Activated naive CD4-positive, alpha-beta T cell treated with anti-CD3 and anti-CD28 coated beads, Interleukin-2, amount 50 U/mL, for 72 hours (primary cell): ENCODE measurements at regions not wholly inside any gene's neighbourhood (a gene's known extent, or its start where the extent isn't known, plus 50 kb on each side); places are given as distances from the start of the nearest gene placed in this dataset.

Experiments
- ATAC-seq, 2 donors: fragments of 150-1000 bp; cut with Tn5 transposase; 2 replicates each; pipeline ENCODE4 v1.10.0; 2021; ENCODE audit warnings: mild to moderate bottlenecking in 2 of 2, moderate library complexity in 2 of 2
- DNase-seq, 2 donors: peaks; one replicate each; pipeline ENCODE4 v3.0.0; 2021 to 2022; ENCODE audit warnings: low spot score in 2 of 2
- H3K27ac Mint-ChIP-seq, 2 donors: one replicate each; pipeline ENCODE4 v1.8.0; 2022; ENCODE audit warnings: mild to moderate bottlenecking in 2 of 2, mixed read lengths in 2 of 2
- H3K36me3 Mint-ChIP-seq, 2 donors: one replicate each; pipeline ENCODE4 v1.8.0; 2022; ENCODE audit warnings: mixed read lengths in 2 of 2
- H3K9me3 Mint-ChIP-seq, 2 donors: one replicate each; pipeline ENCODE4 v1.8.0; 2022; ENCODE audit warnings: mixed read lengths in 2 of 2

- no peak for DNase-seq
- H3K9me3 Mint-ChIP-seq, result no peaks in the 10 kb centered on the region
- peak in 1 of 2 donors; percentile 53 for ATAC-seq
- no peak overlapping the region for H3K27ac Mint-ChIP-seq
- H3K36me3 Mint-ChIP-seq, result no peaks in the 10 kb centered on the region
Observed at GRCh38 chr2:151029406-151030157, 232.1 kb downstream of the RBM43 start.

- Mint-ChIP-seq H3K36me3 (no peaks in the 10 kb centered on the region), H3K9me3 (no peaks in the 10 kb centered on the region), H3K27ac (no peak overlapping the region)
- DNase-seq, result no peak
- ATAC-seq, result no peak
Observed at GRCh38 chr2:151028691-151029176, 232.9 kb downstream of the RBM43 start.

- Mint-ChIP-seq H3K9me3 (no peaks in the 10 kb centered on the region), H3K27ac (no peak overlapping the region), H3K36me3 (no peaks in the 10 kb centered on the region)
- DNase-seq (no peak), ATAC-seq (no peak)
Observed at GRCh38 chr2:151027151-151027550, 234.5 kb downstream of the RBM43 start.

GRCh38 chr2:151025816-151026215 lies 235.8 kb downstream of the RBM43 start:
- H3K9me3 Mint-ChIP-seq, result no peaks in the 10 kb centered on the region

GRCh38 chr2:151024696-151025251 lies 236.9 kb downstream of the RBM43 start:
- no peak for ATAC-seq
- no peaks in the 10 kb centered on the region for H3K9me3 Mint-ChIP-seq
- H3K27ac Mint-ChIP-seq, result no peak overlapping the region
- no peaks in the 10 kb centered on the region for H3K36me3 Mint-ChIP-seq
- DNase-seq, result no peak

More at GRCh38 chr2:151025816-151026215, 235.8 kb downstream of the RBM43 start:
- H3K27ac Mint-ChIP-seq, result no peak overlapping the region
- ATAC-seq, result no peak
- DNase-seq, result no peak
- H3K36me3 Mint-ChIP-seq, result no peaks in the 10 kb centered on the region

- Mint-ChIP-seq H3K36me3 (no peaks in the 10 kb centered on the region), H3K9me3 (peaks cover 0 to 5% of the 10 kb centered on the region in 2 donors), H3K27ac (no peak overlapping the region)
- no peak for DNase-seq
- ATAC-seq, result no peak
Observed at GRCh38 chr2:151021747-151022452, 239.8 kb downstream of the RBM43 start.

GRCh38 chr2:151020411-151020810 lies 241.3 kb downstream of the RBM43 start:
- H3K9me3 Mint-ChIP-seq, result peaks cover 0 to 5% of the 10 kb centered on the region in 2 donors
- no peaks in the 10 kb centered on the region for H3K36me3 Mint-ChIP-seq
- DNase-seq (no peak), ATAC-seq (no peak)
- H3K27ac Mint-ChIP-seq, result no peak overlapping the region

GRCh38 chr2:151009437-151010175 lies 252.1 kb downstream of the RBM43 start:
- Mint-ChIP-seq H3K27ac (no peak overlapping the region), H3K36me3 (no peaks in the 10 kb centered on the region), H3K9me3 (peaks cover 0 to 3% of the 10 kb centered on the region in 2 donors)
- ATAC-seq (no peak), DNase-seq (no peak)

GRCh38 chr2:151007365-151007764 lies 254.3 kb downstream of the RBM43 start:
- no peak overlapping the region for H3K27ac Mint-ChIP-seq
- no peaks in the 10 kb centered on the region for H3K36me3 Mint-ChIP-seq
- ATAC-seq (no peak), DNase-seq (no peak)
- peaks cover 0 to 3% of the 10 kb centered on the region in 2 donors for H3K9me3 Mint-ChIP-seq

- Mint-ChIP-seq H3K27ac (no peak overlapping the region), H3K9me3 (no peaks in the 10 kb centered on the region), H3K36me3 (no peaks in the 10 kb centered on the region)
- ATAC-seq (no peak), DNase-seq (no peak)
Observed at GRCh38 chr2:151002959-151003600, 258.6 kb downstream of the RBM43 start.

GRCh38 chr2:150997702-150998440 lies 263.8 kb downstream of the RBM43 start:
- no peaks in the 10 kb centered on the region for H3K9me3 Mint-ChIP-seq
- DNase-seq (no peak), ATAC-seq (no peak)
- no peaks in the 10 kb centered on the region for H3K36me3 Mint-ChIP-seq
- no peak overlapping the region for H3K27ac Mint-ChIP-seq

GRCh38 chr2:150997066-150997465 lies 264.6 kb downstream of the RBM43 start:
- no peak for DNase-seq
- no peak overlapping the region for H3K27ac Mint-ChIP-seq
- H3K9me3 Mint-ChIP-seq, result no peaks in the 10 kb centered on the region
- no peaks in the 10 kb centered on the region for H3K36me3 Mint-ChIP-seq
- no peak for ATAC-seq

GRCh38 chr2:150994076-150994475 lies 267.6 kb downstream of the RBM43 start:
- Mint-ChIP-seq H3K27ac (no peak overlapping the region), H3K9me3 (peaks cover 0 to 6% of the 10 kb centered on the region in 2 donors), H3K36me3 (no peaks in the 10 kb centered on the region)
- DNase-seq (no peak), ATAC-seq (no peak)

- peaks cover 0 to 15% of the 10 kb centered on the region in 2 donors for H3K9me3 Mint-ChIP-seq
- peaks cover 0 to 7% of the 10 kb centered on the region in 2 donors for H3K36me3 Mint-ChIP-seq
Observed at GRCh38 chr2:150989969-150990368, 271.7 kb downstream of the RBM43 start.

GRCh38 chr2:150985741-150986140 lies 275.9 kb downstream of the RBM43 start:
- peaks cover 0 to 15% of the 10 kb centered on the region in 2 donors for H3K9me3 Mint-ChIP-seq
- no peak for ATAC-seq
- H3K27ac Mint-ChIP-seq, result no peak overlapping the region
- H3K36me3 Mint-ChIP-seq, result peaks cover 0 to 7% of the 10 kb centered on the region in 2 donors
- no peak for DNase-seq

More at GRCh38 chr2:150989969-150990368, 271.7 kb downstream of the RBM43 start:
- H3K27ac Mint-ChIP-seq, result no peak overlapping the region
- ATAC-seq, result no peak
- no peak for DNase-seq
